ENCODE measurements at regions not wholly inside any gene's neighbourhood (a gene's known extent, or its start where the extent isn't known, plus 50 kb on each side); places are given as distances from the start of the nearest gene placed in this dataset.

DNA sequence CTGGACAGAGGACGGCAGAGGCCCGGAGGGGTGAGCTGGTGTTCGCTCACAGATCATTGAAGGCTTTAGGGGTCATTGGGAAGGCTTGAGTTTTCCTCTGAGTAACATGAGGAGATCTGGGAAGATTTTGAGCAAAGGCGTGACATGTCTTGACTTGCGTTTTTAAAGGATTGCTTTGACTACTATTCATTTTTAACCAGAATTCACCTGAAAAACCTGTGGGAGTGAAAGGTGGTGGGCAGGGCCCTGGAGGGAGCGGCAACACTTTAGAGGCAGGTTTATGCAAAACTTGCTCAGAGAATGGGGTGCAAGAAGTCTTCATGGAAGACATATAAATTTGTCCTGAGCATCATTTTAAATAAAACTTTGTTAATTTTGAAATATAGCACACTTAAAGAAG lies 72.2 kb upstream of the EEF1E1 start:
- Histone ChIP-seq H3K27ac (ENCODE audit: low read length) (no peak overlapping the region), H2AFZ (ENCODE audit: low read depth, low read length) (no peak overlapping the region), H3K36me3 (replicated peaks; ENCODE audit: low read depth, low read length) (no peaks in the 10 kb centered on the region), H3K4me1 (ENCODE audit: low read length) (no peaks in the 10 kb centered on the region), H3K27me3 (ENCODE audit: low read depth, low read length) (no peaks in the 10 kb centered on the region), H3K79me2 (ENCODE audit: low read length) (no peaks in the 10 kb centered on the region), H4K20me1 (ENCODE audit: insufficient read depth, low read length) (no peaks in the 10 kb centered on the region), H3K4me3 (ENCODE audit: low read length) (no peak overlapping the region), H3K4me2 (ENCODE audit: low read length) (no peak overlapping the region), H3K9ac (ENCODE audit: low read length) (no peak overlapping the region), H3K9me3 (ENCODE audit: insufficient read depth, low read length) (no peaks in the 10 kb centered on the region)
- TF ChIP-seq, protein P1, sequence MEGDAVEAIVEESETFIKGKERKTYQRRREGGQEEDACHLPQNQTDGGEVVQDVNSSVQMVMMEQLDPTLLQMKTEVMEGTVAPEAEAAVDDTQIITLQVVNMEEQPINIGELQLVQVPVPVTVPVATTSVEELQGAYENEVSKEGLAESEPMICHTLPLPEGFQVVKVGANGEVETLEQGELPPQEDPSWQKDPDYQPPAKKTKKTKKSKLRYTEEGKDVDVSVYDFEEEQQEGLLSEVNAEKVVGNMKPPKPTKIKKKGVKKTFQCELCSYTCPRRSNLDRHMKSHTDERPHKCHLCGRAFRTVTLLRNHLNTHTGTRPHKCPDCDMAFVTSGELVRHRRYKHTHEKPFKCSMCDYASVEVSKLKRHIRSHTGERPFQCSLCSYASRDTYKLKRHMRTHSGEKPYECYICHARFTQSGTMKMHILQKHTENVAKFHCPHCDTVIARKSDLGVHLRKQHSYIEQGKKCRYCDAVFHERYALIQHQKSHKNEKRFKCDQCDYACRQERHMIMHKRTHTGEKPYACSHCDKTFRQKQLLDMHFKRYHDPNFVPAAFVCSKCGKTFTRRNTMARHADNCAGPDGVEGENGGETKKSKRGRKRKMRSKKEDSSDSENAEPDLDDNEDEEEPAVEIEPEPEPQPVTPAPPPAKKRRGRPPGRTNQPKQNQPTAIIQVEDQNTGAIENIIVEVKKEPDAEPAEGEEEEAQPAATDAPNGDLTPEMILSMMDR (IDR thresholded peaks at IDR 0.05; ENCODE audit: low read depth, low read length): no peak
- no peak for TF ChIP-seq EZH2phosphoT487 (IDR thresholded peaks at IDR 0.05; ENCODE audit: low read depth)

DNA sequence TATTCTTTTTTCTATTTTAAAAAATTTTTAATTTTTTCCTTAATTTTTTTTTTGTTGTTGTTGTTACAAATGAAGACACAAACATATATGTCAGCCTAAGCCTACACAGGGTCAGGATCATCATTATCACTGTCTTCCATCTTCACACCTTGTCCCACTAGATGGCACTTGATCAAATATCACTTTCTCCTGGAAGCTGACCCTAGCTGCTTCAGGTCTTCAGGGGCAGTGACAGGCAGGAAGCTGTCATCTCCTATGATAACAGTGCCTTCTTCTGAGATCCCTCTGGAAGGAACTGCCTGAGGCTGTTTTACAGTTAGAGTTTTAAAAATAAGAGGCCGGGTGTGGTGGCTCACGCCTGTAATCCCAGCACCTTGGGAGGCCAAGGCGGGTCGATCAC lies 70.2 kb upstream of the EEF1E1 start:
- TF ChIP-seq EZH2phosphoT487 (IDR thresholded peaks at IDR 0.05; ENCODE audit: low read depth): no peak
- TF ChIP-seq, protein P1 (IDR thresholded peaks at IDR 0.05; ENCODE audit: low read depth, low read length): no peak
- Histone ChIP-seq H3K9me3 (ENCODE audit: insufficient read depth, low read length) (no peaks in the 10 kb centered on the region), H3K27me3 (ENCODE audit: low read depth, low read length) (no peaks in the 10 kb centered on the region)

DNA sequence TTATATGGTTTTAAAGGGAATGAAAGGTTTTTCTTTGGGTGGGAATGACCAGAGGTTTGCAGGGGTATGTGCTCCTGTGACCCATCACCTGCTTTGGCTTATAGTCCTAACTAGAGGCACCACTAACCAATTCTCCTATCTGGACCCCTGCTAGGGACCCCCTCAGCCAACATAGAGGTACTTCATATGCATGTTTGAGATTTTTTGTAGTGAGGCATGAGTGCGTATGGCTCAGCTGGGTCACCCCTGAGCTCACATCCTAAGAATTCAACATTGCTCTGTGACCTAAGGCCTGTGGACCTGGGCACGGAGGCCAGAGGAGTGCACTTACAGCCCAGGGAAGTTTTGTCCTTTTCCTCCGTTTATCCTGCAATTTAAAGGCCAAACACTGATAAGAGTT lies 68.4 kb upstream of the EEF1E1 start:
- H3K36me3 ChIP-seq (replicated peaks; ENCODE audit: low read depth, low read length): no peaks in the 10 kb centered on the region
- H3K27me3 ChIP-seq (ENCODE audit: low read depth, low read length): no peaks in the 10 kb centered on the region
- TF ChIP-seq, protein P1 (IDR thresholded peaks at IDR 0.05; ENCODE audit: low read depth, low read length): no peak
- TF ChIP-seq EZH2phosphoT487 (IDR thresholded peaks at IDR 0.05; ENCODE audit: low read depth): no peak
- H3K79me2 ChIP-seq (ENCODE audit: low read length): no peaks in the 10 kb centered on the region
- no peaks in the 10 kb centered on the region for H3K4me1 ChIP-seq (ENCODE audit: low read length)
- H3K9me3 ChIP-seq (ENCODE audit: insufficient read depth, low read length): no peaks in the 10 kb centered on the region
- H3K9ac ChIP-seq (ENCODE audit: low read length): no peak overlapping the region
- no peak overlapping the region for H3K4me3 ChIP-seq (ENCODE audit: low read length)
- no peaks in the 10 kb centered on the region for H4K20me1 ChIP-seq (ENCODE audit: insufficient read depth, low read length)
- H2AFZ ChIP-seq (ENCODE audit: low read depth, low read length): no peak overlapping the region
- H3K4me2 ChIP-seq (ENCODE audit: low read length): no peak overlapping the region
- H3K27ac ChIP-seq (ENCODE audit: low read length): no peak overlapping the region

More for the DNA sequence above, 70.2 kb upstream of the EEF1E1 start:
- Histone ChIP-seq H4K20me1 (ENCODE audit: insufficient read depth, low read length) (no peaks in the 10 kb centered on the region), H3K79me2 (ENCODE audit: low read length) (no peaks in the 10 kb centered on the region), H3K36me3 (replicated peaks; ENCODE audit: low read depth, low read length) (no peaks in the 10 kb centered on the region), H3K4me3 (ENCODE audit: low read length) (no peak overlapping the region), H3K27ac (ENCODE audit: low read length) (no peak overlapping the region), H3K9ac (ENCODE audit: low read length) (no peak overlapping the region), H2AFZ (ENCODE audit: low read depth, low read length) (no peak overlapping the region), H3K4me1 (ENCODE audit: low read length) (no peaks in the 10 kb centered on the region), H3K4me2 (ENCODE audit: low read length) (no peak overlapping the region)

DNA sequence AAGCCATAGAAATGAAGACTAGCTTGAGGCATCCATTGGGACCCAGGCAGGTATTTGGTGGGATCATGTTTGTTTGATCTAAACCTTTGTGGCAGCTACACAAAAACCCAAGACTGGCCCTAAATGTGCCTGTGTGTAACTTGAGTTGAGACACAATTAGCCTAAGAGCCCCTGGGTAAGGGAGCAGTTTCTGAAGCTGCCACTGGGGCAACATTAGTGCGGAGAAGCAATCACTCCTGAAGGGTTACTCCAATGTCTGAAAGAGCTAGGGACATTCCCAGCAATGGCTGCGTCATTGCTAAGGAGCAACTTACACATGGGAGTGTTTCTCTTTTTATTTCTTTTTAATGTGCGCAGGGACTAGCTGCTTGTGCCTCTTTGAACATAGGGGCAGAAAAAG lies 67.9 kb upstream of the EEF1E1 start:
- Histone ChIP-seq H3K4me3 (ENCODE audit: low read length) (no peak overlapping the region), H3K79me2 (ENCODE audit: low read length) (no peaks in the 10 kb centered on the region), H4K20me1 (ENCODE audit: insufficient read depth, low read length) (no peaks in the 10 kb centered on the region), H3K9me3 (ENCODE audit: insufficient read depth, low read length) (no peaks in the 10 kb centered on the region), H2AFZ (ENCODE audit: low read depth, low read length) (no peak overlapping the region), H3K4me2 (ENCODE audit: low read length) (no peak overlapping the region), H3K36me3 (replicated peaks; ENCODE audit: low read depth, low read length) (no peaks in the 10 kb centered on the region), H3K27me3 (ENCODE audit: low read depth, low read length) (no peaks in the 10 kb centered on the region), H3K27ac (ENCODE audit: low read length) (no peak overlapping the region), H3K4me1 (ENCODE audit: low read length) (no peaks in the 10 kb centered on the region), H3K9ac (ENCODE audit: low read length) (no peak overlapping the region)
- no peak for TF ChIP-seq EZH2phosphoT487 (IDR thresholded peaks at IDR 0.05; ENCODE audit: low read depth)
- TF ChIP-seq, protein P1 (IDR thresholded peaks at IDR 0.05; ENCODE audit: low read depth, low read length): no peak

All from OCI-LY3 (cell line).